ENCODE measurements at regions not wholly inside any gene's neighbourhood (a gene's known extent, or its start where the extent isn't known, plus 50 kb on each side); places are given as distances from the start of the nearest gene placed in this dataset.

DNA sequence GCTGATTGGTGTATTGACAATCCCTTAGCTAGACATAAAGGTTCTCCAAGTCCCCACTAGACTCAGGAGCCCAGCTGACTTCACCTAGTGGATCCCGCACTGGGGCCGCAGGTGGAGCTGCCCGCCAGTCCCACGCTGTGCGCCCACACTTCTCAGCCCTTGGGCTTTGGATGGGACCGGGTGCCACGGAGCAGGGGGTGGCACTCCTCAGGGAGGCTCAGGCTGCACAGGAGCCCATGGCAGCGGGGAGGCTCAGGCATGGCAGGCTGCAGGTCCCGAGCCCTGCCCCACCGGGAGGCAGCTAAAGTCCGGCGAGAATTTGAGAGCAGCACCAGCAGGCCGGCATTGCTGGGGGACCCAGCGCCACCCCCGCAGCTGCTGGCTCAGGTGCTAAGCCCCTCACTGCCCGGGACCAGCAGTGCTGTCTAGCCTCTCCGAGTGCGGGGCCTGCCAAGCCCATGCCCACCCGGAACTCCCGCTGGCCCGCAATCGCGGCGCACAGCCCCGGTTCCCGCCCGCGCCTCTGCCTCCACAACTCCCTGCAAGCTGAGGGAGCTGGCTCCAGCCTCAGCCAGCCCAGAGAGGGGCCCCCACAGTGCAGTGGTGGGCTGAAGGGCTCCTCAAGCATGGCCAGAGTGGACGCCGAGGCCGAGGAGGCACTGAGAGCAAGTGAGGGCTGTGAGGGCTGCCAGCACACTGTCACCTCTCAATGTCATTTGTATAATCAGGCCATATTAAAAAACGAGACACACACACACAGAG, 437.2 kb downstream of the CSNK1G3 start:
- in situ Hi-C loops (cut with HindIII; ENCODE audit: extremely low pct_ligation_motif_present, low pct_unique_long_range_greater_than_20kb), result no loop called here
- H2AFZ ChIP-seq (ENCODE audit: low read length), result no peak overlapping the region

More for the DNA sequence above, 437.2 kb downstream of the CSNK1G3 start:
- no peaks in the 10 kb centered on the region for H3K36me3 ChIP-seq (replicated peaks in 1 of 2; ENCODE audit: control insufficient read depth in 1 of 2, insufficient read depth in 2 of 2, low read length in 2 of 2)
- ChIA-PET CTCF (ENCODE audit: low intra/inter-chr PET ratio, low total read pairs) (no interaction called here), POLR2A (no interaction called here)
- intact Hi-C loops (cut with micrococcal nuclease; ENCODE audit: unreplicated experiment), result no loop called here
- no peak overlapping the region for H3K9ac ChIP-seq (ENCODE audit: insufficient read depth, low read depth, low read length)
- BruUV-seq (replicated peaks), result no TSS peak
- TF ChIP-seq MTF1 (CRISPR knock-in tag; IDR thresholded peaks at IDR 0.05) (no peak), ZNF383 (CRISPR knock-in tag; IDR thresholded peaks at IDR 0.05; ENCODE audit: borderline replicate concordance) (no peak), SALL1 (CRISPR knock-in tag; IDR thresholded peaks at IDR 0.05) (no peak), ZMYM2 (CRISPR knock-in tag; IDR thresholded peaks at IDR 0.05) (no peak), POGZ (CRISPR knock-in tag; IDR thresholded peaks at IDR 0.05) (no peak), EED (CRISPR knock-in tag; IDR thresholded peaks at IDR 0.05) (no peak), MED8 (CRISPR knock-in tag; IDR thresholded peaks at IDR 0.05; ENCODE audit: insufficient replicate concordance) (no peak), ZNF598 (CRISPR knock-in tag; IDR thresholded peaks at IDR 0.05; ENCODE audit: borderline replicate concordance) (no peak), ZNF652 (CRISPR knock-in tag; IDR thresholded peaks at IDR 0.05; ENCODE audit: borderline replicate concordance, low read depth) (no peak), RFX1 (IDR thresholded peaks at IDR 0.05) (no peak), ZNF776 (CRISPR knock-in tag; IDR thresholded peaks at IDR 0.05) (no peak), ZNF564 (CRISPR knock-in tag; IDR thresholded peaks at IDR 0.05) (no peak), ZMAT3 (CRISPR knock-in tag; conservative IDR thresholded peaks at IDR 0.05) (no peak), ZNF777 (CRISPR knock-in tag; IDR thresholded peaks at IDR 0.05) (no peak), TGIF2 (CRISPR knock-in tag; IDR thresholded peaks at IDR 0.05) (no peak), ZNF768 (CRISPR knock-in tag; IDR thresholded peaks at IDR 0.05) (no peak)
- TF ChIP-seq, protein P1, sequence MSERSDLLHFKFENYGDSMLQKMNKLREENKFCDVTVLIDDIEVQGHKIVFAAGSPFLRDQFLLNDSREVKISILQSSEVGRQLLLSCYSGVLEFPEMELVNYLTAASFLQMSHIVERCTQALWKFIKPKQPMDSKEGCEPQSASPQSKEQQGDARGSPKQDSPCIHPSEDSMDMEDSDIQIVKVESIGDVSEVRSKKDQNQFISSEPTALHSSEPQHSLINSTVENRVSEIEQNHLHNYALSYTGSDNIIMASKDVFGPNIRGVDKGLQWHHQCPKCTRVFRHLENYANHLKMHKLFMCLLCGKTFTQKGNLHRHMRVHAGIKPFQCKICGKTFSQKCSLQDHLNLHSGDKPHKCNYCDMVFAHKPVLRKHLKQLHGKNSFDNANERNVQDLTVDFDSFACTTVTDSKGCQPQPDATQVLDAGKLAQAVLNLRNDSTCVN (CRISPR knock-in tag; IDR thresholded peaks at IDR 0.05; ENCODE audit: borderline replicate concordance), result no peak
- TF ChIP-seq, protein P2, sequence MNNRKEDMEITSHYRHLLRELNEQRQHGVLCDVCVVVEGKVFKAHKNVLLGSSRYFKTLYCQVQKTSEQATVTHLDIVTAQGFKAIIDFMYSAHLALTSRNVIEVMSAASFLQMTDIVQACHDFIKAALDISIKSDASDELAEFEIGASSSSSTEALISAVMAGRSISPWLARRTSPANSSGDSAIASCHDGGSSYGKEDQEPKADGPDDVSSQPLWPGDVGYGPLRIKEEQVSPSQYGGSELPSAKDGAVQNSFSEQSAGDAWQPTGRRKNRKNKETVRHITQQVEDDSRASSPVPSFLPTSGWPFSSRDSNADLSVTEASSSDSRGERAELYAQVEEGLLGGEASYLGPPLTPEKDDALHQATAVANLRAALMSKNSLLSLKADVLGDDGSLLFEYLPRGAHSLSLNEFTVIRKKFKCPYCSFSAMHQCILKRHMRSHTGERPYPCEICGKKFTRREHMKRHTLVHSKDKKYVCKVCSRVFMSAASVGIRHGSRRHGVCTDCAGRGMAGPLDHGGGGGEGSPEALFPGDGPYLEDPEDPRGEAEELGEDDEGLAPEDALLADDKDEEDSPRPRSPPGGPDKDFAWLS (CRISPR knock-in tag; IDR thresholded peaks at IDR 0.05; ENCODE audit: borderline replicate concordance), result no peak
- TF ChIP-seq, protein P3, sequence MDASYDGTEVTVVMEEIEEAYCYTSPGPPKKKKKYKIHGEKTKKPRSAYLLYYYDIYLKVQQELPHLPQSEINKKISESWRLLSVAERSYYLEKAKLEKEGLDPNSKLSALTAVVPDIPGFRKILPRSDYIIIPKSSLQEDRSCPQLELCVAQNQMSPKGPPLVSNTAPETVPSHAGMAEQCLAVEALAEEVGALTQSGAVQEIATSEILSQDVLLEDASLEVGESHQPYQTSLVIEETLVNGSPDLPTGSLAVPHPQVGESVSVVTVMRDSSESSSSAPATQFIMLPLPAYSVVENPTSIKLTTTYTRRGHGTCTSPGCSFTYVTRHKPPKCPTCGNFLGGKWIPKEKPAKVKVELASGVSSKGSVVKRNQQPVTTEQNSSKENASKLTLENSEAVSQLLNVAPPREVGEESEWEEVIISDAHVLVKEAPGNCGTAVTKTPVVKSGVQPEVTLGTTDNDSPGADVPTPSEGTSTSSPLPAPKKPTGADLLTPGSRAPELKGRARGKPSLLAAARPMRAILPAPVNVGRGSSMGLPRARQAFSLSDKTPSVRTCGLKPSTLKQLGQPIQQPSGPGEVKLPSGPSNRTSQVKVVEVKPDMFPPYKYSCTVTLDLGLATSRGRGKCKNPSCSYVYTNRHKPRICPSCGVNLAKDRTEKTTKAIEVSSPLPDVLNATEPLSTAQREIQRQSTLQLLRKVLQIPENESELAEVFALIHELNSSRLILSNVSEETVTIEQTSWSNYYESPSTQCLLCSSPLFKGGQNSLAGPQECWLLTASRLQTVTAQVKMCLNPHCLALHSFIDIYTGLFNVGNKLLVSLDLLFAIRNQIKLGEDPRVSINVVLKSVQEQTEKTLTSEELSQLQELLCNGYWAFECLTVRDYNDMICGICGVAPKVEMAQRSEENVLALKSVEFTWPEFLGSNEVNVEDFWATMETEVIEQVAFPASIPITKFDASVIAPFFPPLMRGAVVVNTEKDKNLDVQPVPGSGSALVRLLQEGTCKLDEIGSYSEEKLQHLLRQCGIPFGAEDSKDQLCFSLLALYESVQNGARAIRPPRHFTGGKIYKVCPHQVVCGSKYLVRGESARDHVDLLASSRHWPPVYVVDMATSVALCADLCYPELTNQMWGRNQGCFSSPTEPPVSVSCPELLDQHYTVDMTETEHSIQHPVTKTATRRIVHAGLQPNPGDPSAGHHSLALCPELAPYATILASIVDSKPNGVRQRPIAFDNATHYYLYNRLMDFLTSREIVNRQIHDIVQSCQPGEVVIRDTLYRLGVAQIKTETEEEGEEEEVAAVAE (CRISPR knock-in tag; IDR thresholded peaks at IDR 0.05; ENCODE audit: borderline replicate concordance), result no peak
- DNase-seq (ENCODE audit: low spot score) (no peak), FAIRE-seq (no peak), ATAC-seq (no peak)
- H3K79me2 ChIP-seq (ENCODE audit: insufficient read depth, low read length), result no peaks in the 10 kb centered on the region
- H3K4me3 ChIP-seq (replicated peaks in 1 of 3; ENCODE audit: insufficient read depth in 1 of 3, low read depth in 2 of 3, low read length in 3 of 3), result no peak overlapping the region
- H3K4me1 ChIP-seq (ENCODE audit: insufficient read depth, low read length), result no peaks in the 10 kb centered on the region
- H3K27ac ChIP-seq (ENCODE audit: extremely low read length, insufficient read depth, low read length), result no peak overlapping the region
- WGBS (ENCODE audit: low lambda C conversion rate), result 88% methylated on average over 10 of the region's 32 CpGs
- no peaks in the 10 kb centered on the region for H3K9me3 ChIP-seq (ENCODE audit: low read length)
- H3K27me3 ChIP-seq (ENCODE audit: control insufficient read depth in 1 of 2, insufficient read depth in 2 of 2, low read length in 2 of 2), result no peaks in the 10 kb centered on the region
- no peaks in the 10 kb centered on the region for H4K20me1 ChIP-seq (ENCODE audit: insufficient read depth, low read length)
- H3K4me2 ChIP-seq (ENCODE audit: low read depth, low read length), result no peak overlapping the region
